Ovary (tissue), 3 donors: ENCODE measurements at regions not wholly inside any gene's neighbourhood (a gene's known extent, or its start where the extent isn't known, plus 50 kb on each side); places are given as distances from the start of the nearest gene placed in this dataset.

Experiments used
- CTCF ChIP-seq, 3 donors: fragments of 450-650 bp in 2 of 3; fragments of 200-600 bp in 1 of 3; IDR thresholded peaks; one replicate each; pipeline versions ENCODE4 v1.5.1 to v1.8.0; 2016 to 2022; ENCODE audit warnings: antibody characterized with exemption in 3 of 3, mild to moderate bottlenecking in 1 of 3
- EP300 ChIP-seq: sonication (generic); formaldehyde crosslinking; IDR thresholded peaks from one replicate; pipeline ENCODE4 v1.6.1; 2017; ENCODE audit warnings: antibody characterized with exemption
- POLR2A ChIP-seq: fragments of 450-650 bp; IDR thresholded peaks from one replicate; pipeline ENCODE4 v1.6.1; 2017; ENCODE audit warnings: antibody characterized with exemption, mild to moderate bottlenecking, moderate library complexity
- donor health status: DM: no; HTN: no; CAD: no.

- TF ChIP-seq CTCF (IDR thresholded peaks at IDR 0.05) (no peak), EP300 (no peak), POLR2A (no peak)
Observed at GRCh38 chr14:95463171-95463901, 53.1 kb downstream of the SYNE3 start.
